T47D (cell line): ENCODE measurements at regions not wholly inside any gene's neighbourhood (a gene's known extent, or its start where the extent isn't known, plus 50 kb on each side); places are given as distances from the start of the nearest gene placed in this dataset.

ENCODE experiments used
- DNase-seq, 2 experiments: peaks; one replicate each; pipeline versions ENCODE4 v3.0.0 to v3.0.0-alpha.2; 2011 to 2012; ENCODE audit warnings: low read depth in 1 of 2, low spot score in 1 of 2
- JUND ChIP-seq: IDR thresholded peaks from 2 replicates; pipeline ENCODE4 v1.6.1; 2012; ENCODE audit warnings: low read depth
- in situ Hi-C: cut with HindIII; loops from 2 replicates; pipeline ENCODE4 v1.10.0; 2016; ENCODE audit warnings: low sequenced_read_pairs, low pct_unique_long_range_greater_than_20kb

GRCh38 chr1:5165762-5166161 is 511.4 kb downstream of the AJAP1 start:
- in situ Hi-C loops = no loop called here
- TF ChIP-seq JUND = no peak
- DNase-seq = no peak

- no peak for TF ChIP-seq JUND
- in situ Hi-C loops = no loop called here
- DNase-seq = no peak
These were observed 509.7 kb downstream of the AJAP1 start for GRCh38 chr1:5164158-5164557.

GRCh38 chr1:5161372-5161771 is 507.0 kb downstream of the AJAP1 start:
- in situ Hi-C loops = no loop called here
- TF ChIP-seq JUND = no peak

GRCh38 chr1:5157175-5157574 is 502.8 kb downstream of the AJAP1 start:
- TF ChIP-seq JUND = no peak
- in situ Hi-C loops = no loop called here
- no peak for DNase-seq

More at GRCh38 chr1:5161372-5161771, 507.0 kb downstream of the AJAP1 start:
- DNase-seq = no peak

GRCh38 chr1:5156416-5157120 is 502.2 kb downstream of the AJAP1 start:
- no peak for DNase-seq
- in situ Hi-C loops = no loop called here
- TF ChIP-seq JUND = no peak

GRCh38 chr1:5151511-5151910 is 497.1 kb downstream of the AJAP1 start:
- TF ChIP-seq JUND = no peak
- DNase-seq = no peak
- in situ Hi-C loops = no loop called here

- no peak for TF ChIP-seq JUND
- in situ Hi-C loops = no loop called here
- no peak for DNase-seq
These were observed 495.8 kb downstream of the AJAP1 start for GRCh38 chr1:5150191-5150590.

GRCh38 chr1:5147806-5148205 is 493.4 kb downstream of the AJAP1 start:
- DNase-seq = no peak
- in situ Hi-C loops = no loop called here

GRCh38 chr1:5142389-5142788 is 488.0 kb downstream of the AJAP1 start:
- TF ChIP-seq JUND = no peak
- no peak for DNase-seq
- in situ Hi-C loops = no loop called here

More at GRCh38 chr1:5147806-5148205, 493.4 kb downstream of the AJAP1 start:
- TF ChIP-seq JUND = no peak

- DNase-seq = no peak
- TF ChIP-seq JUND = no peak
- in situ Hi-C loops = no loop called here
These were observed 487.3 kb downstream of the AJAP1 start for GRCh38 chr1:5141750-5142149.

- no peak for DNase-seq
- TF ChIP-seq JUND = no peak
- in situ Hi-C loops = no loop called here
These were observed 486.6 kb downstream of the AJAP1 start for GRCh38 chr1:5140962-5141361.

GRCh38 chr1:5140136-5140535 is 485.7 kb downstream of the AJAP1 start:
- no peak for TF ChIP-seq JUND
- in situ Hi-C loops = no loop called here
- no peak for DNase-seq

GRCh38 chr1:5129746-5130355 is 475.4 kb downstream of the AJAP1 start:
- in situ Hi-C loops = no loop called here
- TF ChIP-seq JUND = no peak
- no peak for DNase-seq
